ENCODE measurements at regions not wholly inside any gene's neighbourhood (a gene's known extent, or its start where the extent isn't known, plus 50 kb on each side); places are given as distances from the start of the nearest gene placed in this dataset.
A peak's percentile ranks its signal among the peaks of the same experiment; 100 is the strongest.

GRCh38 chr10:63708421-63708820, 187.2 kb downstream of the REEP3 start:
- no peak for DNase-seq (ENCODE audit: low spot score)

DNA sequence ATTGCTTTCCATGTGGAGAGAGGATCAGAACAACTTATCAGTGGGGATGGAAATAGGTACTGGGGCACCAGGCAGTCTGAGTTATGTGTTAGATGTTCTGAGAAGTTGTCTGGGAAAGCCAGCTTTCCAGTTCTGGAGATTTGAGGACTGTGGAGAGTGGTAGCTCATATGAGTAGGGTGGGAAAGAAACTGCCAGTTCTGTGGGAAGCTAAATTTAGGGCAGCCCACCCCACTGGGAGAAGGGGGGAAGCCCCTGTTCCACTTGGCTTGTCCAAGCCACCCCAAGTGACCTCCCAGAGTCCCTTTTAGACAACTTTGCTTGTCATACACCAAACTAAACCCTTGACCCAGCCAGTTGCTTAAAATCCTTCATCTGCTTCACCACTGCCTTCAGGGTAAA, 189.5 kb downstream of the REEP3 start:
- no peak for DNase-seq (ENCODE audit: low spot score)

GRCh38 chr10:63711361-63711760, 190.2 kb downstream of the REEP3 start:
- DNase-seq (ENCODE audit: low spot score): no peak

DNA sequence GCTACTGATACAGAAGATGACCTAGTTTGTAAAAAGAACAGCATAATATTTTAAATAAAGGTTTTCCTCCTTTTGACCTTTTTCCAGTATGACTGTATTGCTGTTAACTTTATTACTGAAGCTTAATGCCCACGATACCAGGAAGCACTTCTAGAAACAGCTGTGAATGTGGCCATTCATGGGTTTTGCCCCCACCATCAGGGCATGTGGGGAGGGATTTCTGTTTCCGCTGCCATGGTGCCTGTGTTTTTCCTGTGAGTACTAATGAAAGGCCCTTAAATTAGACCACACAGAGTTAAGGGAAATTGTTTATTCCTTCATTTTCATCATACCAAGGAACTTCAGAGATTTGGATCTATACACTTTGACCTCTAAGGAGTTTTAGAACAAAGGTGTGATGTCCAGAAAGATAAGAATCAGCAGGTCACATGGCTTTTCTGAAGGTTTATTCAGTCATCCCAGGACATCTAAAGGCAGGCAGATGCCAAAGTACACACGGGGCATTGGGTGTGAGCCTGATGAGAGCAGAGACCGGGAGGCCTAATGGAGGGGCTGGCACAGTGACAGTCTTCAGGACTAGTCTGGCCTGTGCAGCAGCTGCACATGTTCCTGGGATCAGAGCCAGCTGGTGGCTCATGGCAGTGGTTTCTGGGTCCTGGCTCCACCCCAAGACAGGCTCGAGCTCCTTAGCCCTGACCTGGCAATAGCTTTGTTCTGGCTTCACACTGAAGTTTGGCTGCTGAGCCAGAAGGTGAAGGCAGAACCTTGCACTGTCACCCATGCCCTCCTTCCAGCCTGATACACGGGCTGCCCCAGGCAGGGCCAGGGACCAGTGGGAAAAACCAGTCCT, 190.9 kb downstream of the REEP3 start:
- DNase-seq (ENCODE audit: low spot score): peak; percentile 44

DNA sequence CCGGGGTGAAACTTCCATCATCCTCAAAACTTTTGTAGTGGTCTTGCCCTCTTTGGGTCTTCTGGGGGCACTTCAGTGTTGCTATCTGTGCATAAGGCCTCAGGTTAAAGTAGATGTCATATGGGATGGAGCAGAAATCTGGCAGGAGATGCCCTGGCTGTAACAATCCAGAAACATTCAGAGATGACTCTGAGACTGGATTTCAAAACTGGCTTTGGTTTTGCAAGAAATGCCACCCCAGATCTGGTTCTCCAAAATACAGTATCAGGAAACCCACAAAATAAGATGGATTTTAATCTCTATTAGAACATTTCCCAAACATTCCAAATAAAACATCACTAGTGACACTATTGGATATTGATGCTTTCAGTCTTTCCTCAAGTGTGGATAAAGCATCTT, 191.5 kb downstream of the REEP3 start:
- no peak for DNase-seq (ENCODE audit: low spot score)

- peak; percentile 74 for DNase-seq (ENCODE audit: low spot score)
These were observed 192.3 kb downstream of the REEP3 start for GRCh38 chr10:63713191-63714144.

DNA sequence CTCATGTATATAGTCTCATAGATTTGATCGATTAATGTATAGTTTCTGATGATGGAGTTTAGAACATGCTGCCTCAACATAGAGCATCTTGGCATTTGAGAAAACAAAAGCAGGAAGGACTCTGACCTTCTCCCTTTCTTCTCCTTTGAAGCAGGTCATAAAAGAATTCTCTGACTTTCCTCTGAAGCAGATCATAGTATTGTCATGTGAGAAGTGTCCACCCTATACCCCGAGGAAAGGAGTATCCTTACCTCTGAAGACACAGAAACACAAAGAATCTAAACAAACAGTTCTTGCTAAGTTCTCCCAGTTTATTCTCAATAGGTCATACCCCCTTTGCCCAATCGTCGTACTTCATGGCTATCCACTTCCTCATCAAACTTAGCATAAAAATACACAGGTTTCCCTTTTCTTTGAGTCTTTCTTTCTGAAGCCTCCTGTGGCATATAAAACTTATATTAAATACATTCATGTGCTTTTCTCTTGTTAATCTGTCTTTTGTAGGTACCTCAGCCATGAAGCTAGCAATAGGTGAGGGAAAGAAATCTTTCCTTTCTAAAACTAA, 194.9 kb downstream of the REEP3 start:
- DNase-seq (ENCODE audit: low spot score): no peak

DNA sequence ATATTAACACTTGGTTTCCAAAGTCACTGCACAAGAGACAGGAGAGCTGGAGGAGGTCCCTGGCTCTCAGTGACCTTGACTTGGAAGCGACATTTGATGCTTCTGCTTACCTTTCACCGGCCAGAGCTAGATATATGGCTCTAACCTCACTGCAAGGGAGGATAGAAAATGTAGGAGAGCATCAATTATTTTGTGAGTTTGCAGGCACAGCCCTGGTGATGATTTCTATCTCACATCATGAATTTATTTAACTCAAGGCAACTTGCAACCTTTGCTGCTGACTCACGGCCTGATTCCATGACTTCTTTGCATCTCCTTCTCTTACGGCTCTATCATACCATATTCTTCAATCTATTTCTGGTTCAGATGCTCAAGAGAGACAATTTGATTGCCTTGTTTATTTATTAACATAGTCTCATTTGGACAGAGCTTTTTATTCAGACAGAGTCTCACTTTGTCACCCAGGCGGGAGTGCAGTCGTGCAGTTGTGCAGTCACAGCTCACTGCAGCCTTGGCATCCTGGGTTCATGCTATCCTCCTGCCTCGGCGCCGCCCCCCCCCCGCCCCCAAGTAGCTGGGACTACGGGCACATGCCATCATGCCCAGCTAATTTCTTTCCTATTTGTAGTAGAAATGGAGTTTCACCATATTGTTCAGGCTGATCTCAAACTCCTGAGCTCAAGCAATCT, 196.0 kb downstream of the REEP3 start:
- DNase-seq (ENCODE audit: low spot score): no peak

DNA sequence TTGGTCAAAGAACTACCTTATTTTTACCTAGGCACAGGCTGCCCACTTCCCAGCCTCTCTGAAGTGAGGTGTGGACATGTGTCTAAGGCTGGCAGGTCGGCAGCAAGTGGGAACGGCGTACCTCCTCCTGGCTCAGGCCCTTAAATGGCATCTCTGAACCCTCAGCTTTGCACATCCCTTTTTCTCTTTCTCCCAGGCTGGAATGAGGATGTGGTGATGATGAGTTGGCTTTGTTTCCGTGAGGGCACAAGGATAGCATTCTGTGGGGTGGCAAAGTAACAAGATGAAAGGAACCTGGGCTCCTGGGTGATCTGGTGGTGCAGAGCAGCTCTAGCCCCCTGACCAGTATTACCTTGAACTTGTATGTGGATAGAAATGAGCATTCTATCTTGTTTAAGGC, 196.8 kb downstream of the REEP3 start:
- no peak for DNase-seq (ENCODE audit: low spot score)

DNA sequence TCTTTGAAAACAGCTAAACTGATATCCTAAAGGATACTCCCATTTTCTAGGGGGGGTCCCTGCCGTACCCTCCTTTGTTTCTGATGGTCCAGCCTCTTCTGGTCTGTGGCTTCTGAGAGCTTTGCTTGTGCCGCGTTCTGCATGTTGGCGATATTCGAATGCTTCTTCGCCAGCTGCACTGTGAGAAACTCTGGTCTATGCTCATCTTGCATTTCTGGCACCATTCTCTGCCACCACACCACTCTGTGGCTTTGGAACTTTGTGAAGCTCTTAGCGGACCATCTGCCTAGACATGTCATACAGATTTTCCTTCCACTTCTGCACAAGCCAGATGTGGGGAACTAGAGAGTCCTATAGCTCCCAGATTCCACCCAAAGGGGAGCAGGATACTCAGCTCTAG, 197.2 kb downstream of the REEP3 start:
- no peak for DNase-seq (ENCODE audit: low spot score)

DNA sequence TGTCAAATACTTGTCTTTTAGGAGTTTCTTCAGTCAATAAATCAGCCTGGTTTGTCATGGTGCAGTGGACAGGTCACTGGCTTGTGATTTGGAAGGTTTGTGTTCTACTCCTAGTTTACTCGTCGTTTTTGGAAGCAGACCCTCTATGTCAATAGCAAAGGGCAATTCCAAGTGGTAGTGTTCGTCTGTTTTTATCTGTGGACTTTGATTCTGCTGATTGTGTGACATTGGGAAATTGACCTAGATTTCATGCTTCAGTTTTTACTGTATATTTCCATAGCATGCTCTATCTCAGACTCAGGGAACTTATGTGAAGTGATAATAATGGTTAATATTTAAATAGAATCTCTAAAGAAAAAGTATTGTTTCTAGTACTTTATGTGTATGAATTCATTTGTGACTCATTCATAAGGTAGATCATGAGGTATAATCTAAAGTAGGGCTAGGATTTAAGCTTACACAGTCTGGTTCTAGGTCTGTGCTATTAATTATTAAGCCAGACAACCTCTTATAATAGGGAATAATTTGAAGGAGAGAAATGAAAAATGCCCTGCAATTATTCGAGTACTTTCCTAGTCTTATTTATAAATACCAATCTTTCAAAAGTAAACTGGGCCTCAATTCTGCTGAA, 198.1 kb downstream of the REEP3 start:
- DNase-seq (ENCODE audit: low spot score): no peak

GRCh38 chr10:63720072-63720537, 198.9 kb downstream of the REEP3 start:
- DNase-seq (ENCODE audit: low spot score): peak; percentile 59

DNA sequence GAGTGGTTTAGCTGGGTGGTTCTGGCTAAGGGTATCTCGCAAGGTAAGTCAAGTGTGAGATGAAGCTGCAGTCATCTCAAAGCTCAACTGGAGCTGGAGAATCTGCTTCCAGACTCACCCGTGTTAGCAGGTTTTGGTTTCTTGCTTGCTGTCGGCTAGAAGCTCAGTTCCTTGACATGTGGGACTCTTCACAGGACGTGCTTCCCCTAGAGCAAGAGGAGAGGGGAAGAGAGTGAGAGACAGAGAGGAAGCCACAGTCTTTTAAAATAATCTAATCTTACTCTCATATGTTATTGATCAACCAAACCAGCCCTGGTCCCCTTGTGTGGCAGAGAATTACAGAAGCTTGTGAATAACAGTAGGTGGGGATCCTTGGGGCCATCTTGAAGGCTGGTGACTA, 199.5 kb downstream of the REEP3 start:
- no peak for DNase-seq (ENCODE audit: low spot score)

GRCh38 chr10:63722537-63722936, 201.3 kb downstream of the REEP3 start:
- peak; percentile 79 for DNase-seq (ENCODE audit: low spot score)

GRCh38 chr10:63723320-63723719, 202.1 kb downstream of the REEP3 start:
- DNase-seq (ENCODE audit: low spot score): peak; percentile 80

DNA sequence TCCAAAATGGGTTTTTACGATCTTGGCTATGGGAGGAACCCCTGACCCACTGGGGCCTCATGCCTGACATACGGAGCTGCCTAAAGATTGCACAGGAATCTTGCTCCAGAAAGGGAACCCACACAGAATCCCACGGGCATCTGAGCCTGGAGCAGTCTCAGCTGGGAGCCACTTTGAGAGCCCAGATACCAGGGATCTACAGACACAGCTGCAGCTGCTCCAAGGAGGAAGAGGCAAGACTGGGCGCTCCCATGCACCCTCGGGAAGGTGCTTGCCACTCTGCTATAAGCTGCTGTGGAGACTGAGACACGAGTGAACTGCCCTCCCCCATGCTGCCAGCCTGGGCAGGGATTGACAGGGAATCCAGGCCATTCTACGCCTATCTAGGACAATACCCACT, 202.5 kb downstream of the REEP3 start:
- no peak for DNase-seq (ENCODE audit: low spot score)

GRCh38 chr10:63724922-63725321, 203.7 kb downstream of the REEP3 start:
- DNase-seq (ENCODE audit: low spot score): no peak

- no peak for DNase-seq (ENCODE audit: low spot score)
These were observed 205.7 kb downstream of the REEP3 start for GRCh38 chr10:63726867-63727266.

DNA sequence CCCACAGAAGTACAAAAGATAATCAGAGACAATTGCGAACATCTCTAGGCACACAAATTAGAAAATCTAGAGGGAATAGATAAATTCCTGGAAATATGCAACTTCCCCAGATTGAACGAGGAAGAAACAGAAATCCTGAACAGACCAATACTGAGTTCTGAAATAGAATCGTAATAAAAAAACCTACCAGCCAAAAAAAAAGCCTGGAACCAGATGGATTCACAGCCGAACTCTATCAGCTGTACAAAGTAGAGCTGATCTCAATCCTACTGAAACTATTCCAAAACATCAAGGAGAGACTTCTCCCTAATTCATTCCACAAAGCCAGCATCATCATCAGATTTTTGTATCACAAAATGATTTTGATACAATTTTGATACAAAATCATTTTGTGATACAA, 206.4 kb downstream of the REEP3 start:
- no peak for DNase-seq (ENCODE audit: low spot score)

DNA sequence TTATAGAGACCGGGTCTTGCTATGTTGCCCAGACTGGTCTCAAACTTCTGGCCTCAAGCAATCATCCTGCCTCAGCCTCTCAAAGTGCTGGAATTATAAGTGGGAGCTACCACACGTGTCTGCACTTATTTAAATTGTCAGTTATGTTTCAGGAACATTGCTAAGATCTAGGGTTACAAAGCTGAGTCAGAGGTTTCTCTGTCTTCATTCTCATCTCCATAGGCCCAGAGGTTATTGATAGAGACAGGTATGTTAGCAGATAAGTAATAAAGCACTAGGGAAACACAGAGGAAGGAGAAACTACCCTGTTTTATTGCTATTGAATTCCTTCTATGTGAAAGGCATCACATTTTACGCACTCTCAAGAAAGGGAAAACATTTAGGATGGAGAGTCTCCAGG, 214.1 kb downstream of the REEP3 start:
- no peak for DNase-seq (ENCODE audit: low spot score)

- no peak for DNase-seq (ENCODE audit: low spot score)
These were observed 217.2 kb downstream of the REEP3 start for GRCh38 chr10:63738410-63738809.
